Iris pigment epithelial cell (primary cell): ENCODE measurements at regions not wholly inside any gene's neighbourhood (a gene's known extent, or its start where the extent isn't known, plus 50 kb on each side); places are given as distances from the start of the nearest gene placed in this dataset.
"Not testable (repeated sequence)": the region's sequence is repeated elsewhere in the genome, so short reads cannot be mapped to it uniquely, and the experiment has no call there.

Source experiments
- DNase-seq: peaks from one replicate; pipeline ENCODE4 v3.0.0-alpha.2; 2011; ENCODE audit warnings: low read depth

DNA sequence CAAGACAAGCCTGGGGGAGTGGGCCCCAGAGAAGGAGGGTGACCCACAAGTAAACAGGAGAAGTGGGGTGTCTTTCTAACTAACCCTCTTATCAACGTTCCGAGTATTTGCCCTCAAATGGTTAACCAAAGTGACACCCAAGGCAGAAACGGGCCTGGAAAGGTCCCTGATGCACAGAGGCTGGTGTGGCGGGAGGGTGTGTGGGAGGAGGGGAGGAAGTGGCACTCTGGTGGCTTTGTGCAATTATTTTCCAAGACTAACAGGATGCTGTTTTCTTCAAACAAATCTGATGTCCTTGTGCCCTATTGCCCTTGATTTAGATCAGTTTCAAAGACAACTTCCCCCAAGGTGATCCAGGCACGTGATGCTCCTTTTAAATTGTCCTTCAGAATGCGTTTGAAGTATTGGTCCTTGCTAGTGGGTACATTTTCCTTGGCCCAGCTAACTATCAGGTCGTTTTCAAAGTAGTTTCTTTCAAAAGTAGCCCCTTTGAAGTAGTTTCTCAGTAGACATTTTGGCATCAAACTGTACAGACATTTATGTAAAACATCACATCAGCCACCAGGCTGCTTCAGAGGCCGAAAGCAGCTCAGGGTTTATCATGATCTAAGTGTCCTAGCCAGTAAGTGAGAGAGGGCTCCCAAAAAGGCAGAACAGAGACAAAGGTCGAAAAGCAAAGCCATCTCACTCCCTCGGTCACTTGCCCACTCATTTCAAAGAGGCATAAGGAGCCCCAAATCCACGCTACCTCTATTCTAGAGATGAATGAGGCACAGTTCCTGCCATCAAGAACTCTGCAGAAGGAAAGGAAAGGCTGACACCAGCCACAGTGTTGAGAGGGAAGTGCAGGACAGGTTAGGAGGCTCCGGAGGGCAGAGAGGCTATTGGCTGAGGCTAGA is 371.1 kb upstream of the ID2 start:
- no peak for DNase-seq

DNA sequence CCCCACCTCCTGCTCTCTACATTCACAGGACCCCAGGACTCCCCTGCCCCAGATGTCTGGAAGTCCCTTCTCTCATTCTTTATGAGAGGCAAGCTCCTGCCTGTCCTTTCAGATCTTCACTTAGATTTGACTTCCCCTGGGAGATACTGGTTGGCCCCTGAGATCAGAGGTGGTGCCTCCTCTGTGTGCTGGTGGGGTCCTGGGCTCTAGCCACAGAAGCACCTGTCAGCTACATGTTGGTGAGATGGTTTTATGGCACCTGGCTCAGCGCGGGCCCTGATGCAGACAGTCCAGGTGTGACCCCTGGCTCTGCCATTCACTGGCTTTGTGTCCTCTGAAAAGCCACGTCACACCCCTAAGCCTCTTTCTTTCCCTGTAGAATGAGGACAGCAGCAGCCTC is 369.6 kb upstream of the ID2 start:
- no peak for DNase-seq

DNA sequence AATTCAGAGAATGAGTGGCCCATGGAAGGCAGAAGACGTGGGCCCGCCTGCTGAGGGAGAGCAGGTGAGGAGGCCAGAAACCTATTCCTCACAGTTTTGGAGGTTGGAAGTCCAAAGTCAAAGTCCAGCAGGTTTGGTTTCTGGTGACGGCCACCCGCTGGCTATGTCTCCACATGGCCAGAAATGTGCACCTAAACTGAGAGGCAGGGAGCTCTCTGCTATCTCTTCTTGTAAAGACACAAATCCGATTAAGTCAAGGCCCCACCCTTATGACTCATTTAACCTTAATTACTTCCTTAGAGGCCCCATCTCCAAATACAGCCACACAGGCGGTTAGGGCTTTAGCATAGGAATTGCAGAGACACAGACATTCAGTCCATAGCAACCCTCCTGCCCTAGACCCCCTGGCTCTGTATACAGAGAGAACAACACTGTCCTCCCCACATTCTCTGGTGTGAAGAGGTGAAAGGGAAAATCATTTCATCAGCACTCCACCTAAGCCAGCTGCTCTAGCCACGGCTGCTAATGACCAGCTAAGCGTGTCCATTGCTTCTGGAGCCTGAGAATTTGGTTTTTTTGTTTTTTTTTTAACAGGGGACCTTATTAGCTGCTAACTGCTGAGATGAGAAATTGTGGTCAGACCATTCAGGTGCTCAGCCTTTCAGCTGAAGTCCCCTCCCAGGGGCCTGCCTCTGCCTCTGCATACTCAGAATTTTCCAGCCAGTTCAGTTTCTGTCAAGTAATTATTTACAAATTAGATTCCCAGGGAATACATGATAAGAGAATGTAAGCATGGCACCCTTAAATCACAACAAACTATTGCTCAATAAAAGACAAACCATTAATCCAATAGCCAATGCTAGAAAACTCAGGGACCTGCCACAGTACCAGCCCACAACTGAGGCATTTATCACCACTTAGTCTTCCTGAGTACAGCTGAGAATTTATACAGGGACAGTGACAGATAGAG is 368.7 kb upstream of the ID2 start:
- no peak for DNase-seq

DNA sequence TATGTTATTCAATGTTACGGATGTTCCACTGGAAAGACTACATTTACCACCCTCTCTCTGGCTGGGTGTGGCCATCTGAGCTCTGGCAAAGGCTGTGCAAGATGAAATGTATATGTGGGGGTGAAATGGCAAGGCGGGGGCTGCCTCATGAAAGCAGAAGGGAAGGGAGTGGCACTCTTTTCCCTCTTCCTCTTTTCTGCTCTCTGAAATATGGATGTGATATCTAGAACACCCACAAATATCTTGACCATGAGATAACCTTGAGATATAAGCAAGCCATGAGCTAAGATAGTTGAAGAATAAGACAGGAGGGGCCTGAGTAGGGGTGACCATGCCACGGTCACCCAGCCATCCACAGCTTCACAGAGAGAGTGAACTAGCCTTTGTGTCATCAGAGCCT is 367.8 kb upstream of the ID2 start:
- DNase-seq = no peak

DNA sequence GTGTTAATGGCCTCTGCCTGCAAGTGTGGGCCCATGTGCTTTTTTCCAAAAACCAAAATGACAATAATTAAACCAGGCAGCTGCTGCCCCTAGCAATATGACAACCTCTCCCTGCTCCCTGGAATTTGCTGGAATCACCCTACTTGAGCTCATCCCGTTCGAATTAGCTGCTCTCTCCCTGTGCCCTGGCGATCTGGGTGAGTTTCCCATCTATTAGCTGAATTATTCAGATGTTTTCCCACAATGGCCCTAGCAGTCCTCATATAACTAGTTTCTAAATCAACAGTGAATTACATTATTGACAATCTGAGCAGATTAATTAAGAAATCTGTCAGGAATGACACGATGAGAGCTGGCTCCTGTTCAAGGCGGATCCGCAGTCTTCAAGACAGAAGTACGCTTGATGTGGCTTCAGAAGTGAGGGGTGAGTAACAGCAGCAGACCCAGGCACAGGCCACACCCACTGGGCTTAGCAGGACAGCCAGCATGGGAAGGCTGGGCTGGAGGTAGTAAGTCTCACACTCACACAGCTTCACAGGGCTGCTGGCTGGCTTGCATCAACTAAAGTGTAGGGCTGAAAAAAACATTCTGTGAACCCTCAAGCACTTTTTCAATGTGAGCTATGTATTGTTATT is 366.2 kb upstream of the ID2 start:
- DNase-seq = peak; percentile 14

DNA sequence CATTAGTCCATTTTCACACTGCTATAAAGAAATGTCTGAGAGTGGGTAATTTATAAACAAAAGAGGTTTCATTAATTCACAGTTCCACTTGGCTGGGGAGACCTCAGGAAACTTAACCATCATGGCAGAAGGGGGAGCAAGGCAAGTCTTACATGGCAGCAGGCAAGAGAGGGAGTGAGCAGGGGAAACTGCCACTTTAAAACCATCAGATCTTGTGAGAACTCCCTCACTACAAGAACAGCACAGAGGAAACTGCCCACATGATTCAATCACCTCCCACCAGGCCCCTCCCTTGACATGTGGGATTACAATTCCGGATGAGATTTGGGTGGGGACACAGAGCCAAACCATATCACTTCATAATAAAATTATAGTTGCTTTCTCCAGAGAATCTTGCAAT is 365.5 kb upstream of the ID2 start:
- DNase-seq = no peak

DNA sequence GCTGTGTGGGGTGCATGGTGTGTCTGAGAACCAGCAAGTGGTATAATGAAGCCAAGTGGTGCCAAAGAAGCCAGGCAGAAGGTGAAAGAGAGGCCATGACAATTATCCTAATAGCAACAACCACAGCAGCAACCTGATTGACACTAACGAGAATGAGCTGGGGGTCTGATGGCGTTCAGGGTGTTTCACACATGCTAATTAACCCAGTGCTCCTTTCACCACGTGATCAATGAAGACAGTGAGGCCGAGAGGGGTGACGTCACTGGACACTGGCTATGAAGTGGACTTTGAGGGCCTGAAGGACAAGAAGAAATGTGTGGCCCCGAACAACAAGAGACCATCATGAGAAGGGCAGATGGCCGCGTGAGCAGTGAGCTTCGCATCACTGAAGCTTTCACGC is 364.4 kb upstream of the ID2 start:
- no peak for DNase-seq

DNA sequence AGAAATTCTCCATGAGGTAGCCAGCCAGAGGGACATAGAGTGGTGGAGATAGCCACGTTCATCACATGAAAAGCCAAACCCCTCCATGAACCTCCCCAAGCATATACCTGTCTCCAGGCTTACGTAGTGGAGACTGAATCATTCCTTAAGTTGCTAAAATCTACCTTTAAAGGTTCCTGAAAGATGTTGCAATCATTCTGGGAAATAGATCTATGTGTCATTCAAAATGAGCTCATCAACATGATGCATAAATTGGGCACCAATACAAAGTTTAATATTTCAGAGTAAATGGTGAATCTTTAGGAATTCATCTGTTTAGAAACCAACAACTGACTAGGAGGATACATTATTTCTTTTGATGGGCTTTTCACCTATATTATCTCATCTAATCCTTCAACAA is 362.6 kb upstream of the ID2 start:
- no peak for DNase-seq

DNA sequence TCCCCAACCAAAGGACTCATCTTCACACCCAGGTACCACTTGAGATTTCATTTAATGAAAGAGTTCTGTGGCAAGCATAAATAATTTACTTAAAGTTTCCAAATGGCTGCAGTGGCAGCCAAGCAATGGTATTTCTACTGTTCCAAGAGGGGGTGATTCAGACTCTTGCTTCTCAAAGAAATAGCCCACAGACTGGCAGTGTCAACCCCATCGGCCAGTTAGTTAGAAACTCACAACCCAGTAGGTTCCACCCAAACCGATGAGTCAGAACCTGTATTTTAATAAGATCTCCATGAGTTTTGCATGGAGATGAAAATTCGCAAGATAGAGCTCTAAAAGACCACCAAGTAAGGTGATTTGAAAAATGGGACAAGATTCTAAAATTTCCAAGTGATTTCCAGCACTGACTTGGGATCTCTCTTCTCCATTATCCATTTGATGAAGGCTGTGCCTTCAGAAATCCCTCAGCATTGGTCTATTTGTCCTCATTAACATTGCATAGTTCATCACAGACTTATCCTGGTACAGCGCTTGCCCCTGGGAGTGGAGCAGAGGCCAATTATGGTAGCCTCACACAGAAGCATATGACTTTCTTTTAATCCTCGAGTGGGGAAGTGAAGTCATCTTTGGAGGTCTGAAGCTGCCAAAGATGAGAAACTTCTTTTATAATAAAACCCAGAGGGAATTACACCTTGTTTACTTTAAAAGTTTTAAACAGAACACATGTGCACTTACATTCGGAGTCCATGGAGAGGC is 361.4 kb upstream of the ID2 start:
- no peak for DNase-seq

DNA sequence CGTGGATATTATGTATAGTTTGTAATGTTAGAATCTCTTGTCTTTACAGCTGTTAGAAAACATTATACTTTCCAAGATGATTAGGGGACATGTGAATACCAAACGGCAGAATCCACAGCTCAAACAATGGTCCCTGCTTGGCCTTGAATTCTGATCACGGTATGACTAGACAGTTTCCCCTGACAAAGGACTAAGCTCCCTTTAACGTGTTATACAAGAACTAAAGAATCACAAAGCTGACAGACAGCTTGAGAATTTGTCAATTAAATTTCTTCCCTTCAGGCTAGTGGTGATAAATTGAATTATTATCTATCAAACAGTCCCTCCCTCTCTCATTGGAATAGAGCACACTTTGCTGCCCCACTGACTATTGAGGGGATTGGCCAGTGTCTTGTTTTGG is 359.2 kb upstream of the ID2 start:
- DNase-seq = no peak

DNA sequence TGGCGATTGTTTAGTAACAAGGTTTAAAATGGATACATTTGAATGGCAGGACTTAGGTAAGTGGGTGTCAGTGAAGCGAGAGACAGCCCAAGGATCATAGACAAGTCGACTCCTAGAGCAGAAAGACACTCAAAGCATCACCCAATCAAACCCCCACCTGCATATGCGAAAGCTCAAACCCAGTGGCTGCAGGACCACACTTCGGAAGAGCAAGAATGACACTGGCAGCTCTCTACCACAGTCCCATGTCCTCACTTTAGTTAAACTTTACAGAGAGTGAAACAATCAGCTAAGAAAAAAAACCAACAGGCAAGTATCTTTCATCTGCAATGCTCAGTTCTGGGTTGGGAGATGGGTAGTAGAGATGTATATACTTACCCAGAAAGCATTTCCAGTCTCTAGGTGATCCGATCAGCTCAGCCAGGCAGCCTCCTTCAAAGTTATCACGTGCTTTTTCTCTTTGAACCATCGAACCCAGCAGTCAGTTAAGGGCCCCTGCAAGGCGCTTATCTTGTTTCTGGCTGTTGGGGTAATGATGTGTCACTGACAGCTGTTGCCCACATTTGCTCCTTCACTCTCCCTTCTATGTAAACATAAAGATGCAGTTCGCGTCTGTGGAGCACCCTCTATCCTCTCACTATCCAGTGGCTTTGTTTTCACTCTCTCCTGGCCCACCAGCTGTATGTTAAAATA is 357.5 kb upstream of the ID2 start:
- no peak for DNase-seq

DNA sequence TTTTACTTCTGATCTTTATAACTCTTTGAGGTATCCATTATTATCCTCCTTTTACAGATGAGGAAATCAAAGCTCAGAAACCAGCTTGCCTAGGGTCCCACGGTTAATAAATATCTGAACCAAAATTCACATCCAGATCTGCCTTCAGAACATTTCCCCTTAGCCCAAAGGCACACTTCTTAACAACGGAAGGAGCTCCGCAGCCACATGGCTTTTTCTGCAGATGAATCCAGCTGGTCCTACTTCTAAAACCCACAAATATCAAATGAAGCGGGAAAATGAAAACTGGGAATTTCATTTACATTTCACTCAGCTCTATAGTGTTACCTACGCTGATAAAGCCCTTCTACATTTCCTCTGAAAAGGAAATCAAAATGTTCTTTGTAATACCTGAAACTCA is 357.0 kb upstream of the ID2 start:
- DNase-seq = no peak

DNA sequence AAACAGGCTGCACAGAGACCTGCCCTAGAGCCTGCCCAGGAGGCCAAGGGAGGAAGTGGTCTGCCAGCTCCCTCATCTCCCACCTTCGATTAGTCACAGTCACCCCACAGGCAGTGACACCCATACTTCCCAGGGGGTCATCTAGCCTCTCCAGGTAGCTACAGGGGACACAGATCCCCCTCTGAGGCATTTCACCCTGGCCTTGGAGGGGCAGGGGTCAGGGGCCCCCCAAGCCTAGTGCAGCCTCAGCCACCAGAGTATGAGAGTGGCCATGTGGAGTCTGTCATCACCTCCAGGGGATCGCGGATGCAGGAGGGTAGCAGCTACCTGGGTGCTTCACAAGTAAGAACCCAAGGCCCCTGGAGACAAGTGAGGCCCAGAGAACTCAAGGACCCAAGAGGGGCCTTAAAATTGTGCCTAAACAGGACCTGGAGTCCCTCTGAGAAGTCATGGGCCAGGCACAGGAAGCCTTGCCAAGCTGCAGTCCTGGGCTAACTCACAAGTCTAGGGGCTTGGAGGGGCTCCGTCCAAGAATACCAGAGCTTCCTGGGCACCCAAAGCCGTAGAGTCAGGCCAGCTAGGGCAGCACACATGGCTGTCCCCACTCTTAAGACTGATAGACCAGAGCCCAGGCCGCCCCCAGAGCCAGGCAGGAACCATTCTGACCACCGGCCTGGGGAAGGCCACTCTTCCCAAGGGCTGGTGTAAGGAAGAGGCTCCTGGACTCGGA is 354.3 kb upstream of the ID2 start:
- DNase-seq = no peak

DNA sequence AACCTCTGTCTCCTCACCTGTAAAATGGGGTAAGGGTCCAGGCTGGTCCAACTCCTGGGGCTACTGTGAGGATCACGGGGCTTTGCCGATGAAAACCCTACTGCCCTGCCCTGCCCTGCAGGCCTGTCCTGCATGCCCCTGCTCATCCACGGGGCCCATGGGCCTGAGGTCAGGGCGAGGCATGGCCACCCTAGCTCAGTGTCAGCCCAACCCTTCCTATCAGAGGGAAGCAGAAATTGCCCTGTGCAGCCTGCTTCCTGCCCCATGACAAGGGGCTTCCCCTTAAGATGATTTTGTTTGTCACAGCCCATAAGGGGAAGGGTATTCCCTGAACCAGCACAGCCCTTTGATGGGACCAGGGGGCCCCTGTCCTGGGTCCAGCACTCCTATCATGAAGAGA is 353.6 kb upstream of the ID2 start:
- no peak for DNase-seq

DNA sequence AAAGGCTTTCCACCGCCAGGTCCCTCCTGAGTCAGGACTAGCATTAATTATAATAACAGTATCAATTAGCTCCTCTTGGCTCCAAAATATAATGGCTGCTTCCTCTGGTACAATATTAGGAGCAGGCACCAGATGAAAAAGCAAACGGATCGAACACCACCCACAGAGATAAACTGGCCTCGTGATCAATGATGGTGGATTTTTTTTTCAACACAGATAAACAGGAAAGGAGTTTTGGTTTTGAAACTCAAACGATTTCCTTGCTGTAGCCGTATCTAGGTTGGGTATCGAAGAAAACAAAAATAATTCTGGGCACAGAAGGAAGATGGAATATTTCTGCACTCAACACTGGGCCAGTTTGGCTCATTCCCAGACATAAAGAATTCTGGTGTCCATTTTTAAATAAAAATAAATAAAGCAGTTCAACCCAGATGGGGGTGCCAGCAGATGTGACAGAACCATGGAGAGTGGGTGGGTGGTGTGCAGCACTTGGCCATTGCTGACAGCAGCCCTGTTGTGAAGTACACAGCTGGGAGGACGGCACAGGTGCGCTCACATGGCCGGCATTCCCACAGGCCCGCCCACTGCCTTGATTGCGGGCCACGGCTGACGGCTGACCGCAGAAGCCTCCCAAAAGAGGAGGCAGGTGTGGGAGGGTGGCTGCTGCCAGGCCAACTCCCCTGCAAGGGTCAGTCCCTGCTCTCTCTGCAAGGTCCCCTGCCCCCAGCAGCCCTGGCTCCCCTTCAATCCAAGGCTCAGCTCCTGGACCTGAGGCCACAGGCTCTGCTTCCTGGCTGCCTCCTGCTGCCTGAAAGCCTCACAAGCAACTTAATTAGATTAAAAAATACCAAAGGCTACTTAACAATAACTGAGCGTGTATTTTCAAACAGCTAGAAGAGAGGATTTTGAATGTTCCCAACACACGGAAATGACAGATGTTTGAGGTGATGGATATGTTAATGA is 351.9 kb upstream of the ID2 start:
- DNase-seq = no peak

DNA sequence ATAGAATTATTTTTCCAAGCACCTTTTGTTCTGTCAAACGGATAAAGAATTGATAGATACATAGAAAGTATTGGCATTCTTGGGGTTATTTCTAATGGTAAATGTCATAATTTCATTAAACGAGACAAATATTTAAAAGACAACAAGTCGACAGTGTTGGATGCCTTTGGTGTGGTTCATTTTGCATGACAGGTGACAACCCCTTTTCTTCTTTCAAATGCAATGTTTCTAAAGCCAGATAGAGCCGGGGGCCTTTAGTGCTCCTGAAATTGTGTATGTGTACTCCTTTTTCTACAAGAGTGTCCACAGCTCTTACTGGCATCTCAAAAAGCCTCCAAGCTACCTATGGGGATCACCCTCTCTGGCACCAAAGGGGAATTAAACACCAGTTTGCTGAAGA is 350.8 kb upstream of the ID2 start:
- DNase-seq = no peak

DNA sequence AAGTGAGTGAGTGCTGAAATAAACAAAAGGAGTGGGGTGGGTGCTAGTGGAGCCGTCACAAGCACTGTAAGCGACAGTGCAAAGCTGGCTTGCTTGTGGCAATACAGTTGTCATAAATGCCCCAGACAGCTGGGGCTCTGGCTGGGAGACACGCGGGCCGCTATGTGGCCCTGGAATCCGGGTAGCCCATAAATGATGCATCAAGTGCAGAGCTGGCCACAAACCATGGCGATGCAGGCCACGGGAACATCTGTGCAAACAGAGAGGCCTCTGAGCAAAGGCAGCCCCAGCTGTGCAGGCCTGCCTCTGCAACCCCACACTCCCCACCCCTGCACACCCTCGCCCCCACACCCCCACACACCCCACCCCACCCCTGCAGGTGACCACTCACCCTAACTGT is 349.2 kb upstream of the ID2 start:
- no peak for DNase-seq

DNA sequence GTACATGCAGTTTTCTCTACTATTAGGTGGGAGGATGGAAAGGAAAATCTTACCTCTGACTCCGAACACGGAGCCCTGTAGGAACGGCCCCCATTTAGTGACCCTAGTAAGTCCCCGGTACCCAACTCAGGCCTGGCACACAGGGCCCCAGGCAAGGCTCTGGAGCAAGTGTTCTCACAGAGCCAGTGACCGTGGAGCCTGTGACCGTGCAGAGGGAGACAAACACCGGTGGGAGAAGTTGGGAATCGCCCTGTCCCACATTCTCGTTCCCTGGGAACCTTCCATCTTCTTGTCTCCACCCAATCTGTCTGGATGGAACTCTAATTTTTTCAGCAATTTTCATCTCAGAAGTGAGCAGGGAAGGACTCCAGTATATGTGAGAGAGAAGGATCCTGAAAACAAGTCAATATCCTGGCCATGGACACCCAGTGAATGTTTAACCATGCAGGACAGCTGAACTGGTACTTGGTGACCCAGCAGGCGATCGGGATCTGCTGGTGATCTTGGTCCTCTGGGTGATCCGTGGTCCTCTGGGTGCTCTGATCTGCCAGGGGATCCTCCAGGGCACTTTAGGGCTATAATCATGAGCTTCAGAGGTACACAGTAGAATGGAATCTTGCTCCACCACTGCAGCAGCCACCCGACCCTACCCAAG is 348.6 kb upstream of the ID2 start:
- DNase-seq = no peak

DNA sequence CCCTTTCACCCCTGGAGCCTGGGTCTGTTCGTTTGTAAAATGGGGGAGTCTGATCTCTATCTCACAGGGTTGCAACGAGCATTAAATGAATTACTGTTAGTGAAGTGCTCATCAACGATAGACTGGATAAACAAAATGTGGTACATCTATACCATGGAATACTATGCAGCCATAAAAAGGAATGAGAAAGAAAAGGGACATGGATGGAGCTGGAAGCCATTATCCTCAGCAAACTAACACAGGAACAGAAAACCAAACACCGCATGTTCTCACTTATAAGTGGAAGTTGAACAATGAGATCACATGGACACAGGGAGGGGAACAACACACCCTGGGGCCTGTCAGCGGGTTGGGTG is 348.0 kb upstream of the ID2 start:
- DNase-seq = not testable (repeated sequence)
